CD4-positive, alpha-beta T cell (primary cell): ENCODE measurements at regions not wholly inside any gene's neighbourhood (a gene's known extent, or its start where the extent isn't known, plus 50 kb on each side); places are given as distances from the start of the nearest gene placed in this dataset.

Experiments
- ATAC-seq: fragments of 200-7000 bp; cut with Tn5 transposase; one replicate; pipeline ENCODE4 v1.10.0; 2022; ENCODE audit warnings: mild to moderate bottlenecking; ENCODE audit not compliant: poor library complexity
- CTCF ChIA-PET: fragments of 350-600 bp; sonication (Branson Sonifier 250); formaldehyde crosslinking; loops from one replicate; lab custom pipeline; 2021; ENCODE audit warnings: antibody characterized with exemption, inconsistent platforms; lab: Charles Lee
- POLR2A ChIA-PET: fragments of 350-600 bp; sonication (Branson Sonifier 250); formaldehyde crosslinking; loops from one replicate; lab custom pipeline; 2021; ENCODE audit warnings: antibody characterized with exemption, inconsistent platforms; lab: Charles Lee
- DNase-seq, 14 experiments: peaks; one replicate each; pipeline ENCODE4 v3.0.0-alpha.2; 2013 to 2020; ENCODE audit warnings: mixed read lengths in 2 of 14
- H3K27ac ChIP-seq, 2 donors: one replicate each; pipeline versions ENCODE4 v1.5.1 to v1.7.0; 2013; ENCODE audit warnings: low read length in 2 of 2, low read depth in 1 of 2, mild to moderate bottlenecking in 1 of 2
- H3K27me3 ChIP-seq, 2 experiments: 1 replicate in 1 of 2; 2 replicates in 1 of 2; pipeline versions ENCODE4 v1.6.1 to v1.7.0; 2013; ENCODE audit warnings: low read length in 2 of 2, control low read depth in 1 of 2, mild to moderate bottlenecking in 1 of 2, moderate library complexity in 1 of 2; ENCODE audit not compliant: insufficient read depth in 2 of 2, control insufficient read depth in 1 of 2
- H3K36me3 ChIP-seq: one replicate; pipeline ENCODE4 v1.6.1; 2013; ENCODE audit warnings: low read length, control low read depth; ENCODE audit not compliant: insufficient read depth
- H3K4me1 ChIP-seq: one replicate; pipeline ENCODE4 v1.6.1; 2013; ENCODE audit warnings: low read length, control low read depth; ENCODE audit not compliant: insufficient read depth
- H3K4me3 ChIP-seq: one replicate; pipeline ENCODE4 v1.5.1; 2013; ENCODE audit warnings: mild to moderate bottlenecking, low read length, moderate library complexity
- H3K9me3 ChIP-seq, 2 experiments: 1 replicate in 1 of 2; 2 replicates in 1 of 2; pipeline versions ENCODE4 v1.6.1 to v1.7.0; 2013; ENCODE audit warnings: low read length in 2 of 2, mild to moderate bottlenecking in 2 of 2, control low read depth in 1 of 2, moderate library complexity in 1 of 2; ENCODE audit not compliant: control insufficient read depth in 1 of 2, insufficient read depth in 1 of 2
- H3K27ac Mint-ChIP-seq: one replicate; pipeline ENCODE4 v1.8.0; 2020; ENCODE audit warnings: mixed read lengths
- H3K27me3 Mint-ChIP-seq: one replicate; pipeline ENCODE4 v1.8.0; 2021; ENCODE audit warnings: mixed read lengths
- H3K36me3 Mint-ChIP-seq: one replicate; pipeline ENCODE4 v1.8.0; 2021; ENCODE audit warnings: low read depth, mixed read lengths
- H3K4me1 Mint-ChIP-seq: one replicate; pipeline ENCODE4 v1.8.0; 2021; ENCODE audit warnings: low read depth, mixed read lengths
- H3K4me3 Mint-ChIP-seq: one replicate; pipeline ENCODE4 v1.8.0; 2020; ENCODE audit warnings: mild to moderate bottlenecking, mixed read lengths
- H3K9me3 Mint-ChIP-seq: one replicate; pipeline ENCODE4 v1.8.0; 2020; ENCODE audit warnings: mixed read lengths
- intact Hi-C, 2 experiments: fragments of 100-400 bp; cut with DNase I in 1 of 2; cut with micrococcal nuclease in 1 of 2; formaldehyde crosslinking; loops; one replicate each; pipeline versions ENCODE4 v1.15.1 to v1.9.0; 2023 to 2025; cut with DNase I, micrococcal nuclease
- TF ChIP-seq, protein P1 (sequence below): fragments of 200-600 bp; IDR thresholded peaks from one replicate; pipeline ENCODE4 v1.8.0; 2022; ENCODE audit warnings: antibody characterized with exemption, mild to moderate bottlenecking

DNA sequence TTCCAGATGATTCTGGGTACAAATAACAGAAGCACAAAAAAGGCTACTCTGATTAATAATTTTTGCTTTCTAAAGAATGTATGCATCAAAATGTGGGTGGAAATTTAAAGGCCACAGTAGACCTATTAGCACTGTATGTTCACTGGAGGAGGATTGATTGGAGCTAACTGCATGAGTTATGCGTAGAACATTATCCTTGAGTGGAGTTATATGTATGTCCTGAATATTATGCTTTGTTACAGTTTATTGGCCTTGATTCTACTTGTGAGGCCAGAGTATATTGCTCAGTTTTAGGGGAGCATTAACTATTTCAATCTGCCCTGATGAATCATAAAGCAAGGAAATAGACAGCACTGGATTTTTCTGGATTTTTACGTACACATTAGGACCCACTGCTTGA lies 87.9 kb downstream of the CDCA7 start:
- Histone ChIP-seq H3K4me1 (no peaks in the 10 kb centered on the region), H3K27me3 (peaks cover 0 to 6% of the 10 kb centered on the region in 2 experiments), H3K27ac (no peak overlapping the region), H3K36me3 (no peaks in the 10 kb centered on the region), H3K9me3 (no peaks in the 10 kb centered on the region), H3K4me3 (no peak overlapping the region)
- ChIA-PET CTCF (no interaction called here), POLR2A (interaction anchor here (0.7 kb wide), 1 partner anchor 115 kb away, joined by 3 read pairs; no protein-coding TSS in a partner anchor)
- Mint-ChIP-seq H3K36me3 (no peaks in the 10 kb centered on the region), H3K27me3 (no peaks in the 10 kb centered on the region), H3K4me3 (no peak overlapping the region), H3K9me3 (no peaks in the 10 kb centered on the region), H3K4me1 (no peaks in the 10 kb centered on the region), H3K27ac (no peak overlapping the region)
- DNase-seq = no peak
- intact Hi-C loops = no loop called here
- ATAC-seq = no peak
- TF ChIP-seq, protein P1, sequence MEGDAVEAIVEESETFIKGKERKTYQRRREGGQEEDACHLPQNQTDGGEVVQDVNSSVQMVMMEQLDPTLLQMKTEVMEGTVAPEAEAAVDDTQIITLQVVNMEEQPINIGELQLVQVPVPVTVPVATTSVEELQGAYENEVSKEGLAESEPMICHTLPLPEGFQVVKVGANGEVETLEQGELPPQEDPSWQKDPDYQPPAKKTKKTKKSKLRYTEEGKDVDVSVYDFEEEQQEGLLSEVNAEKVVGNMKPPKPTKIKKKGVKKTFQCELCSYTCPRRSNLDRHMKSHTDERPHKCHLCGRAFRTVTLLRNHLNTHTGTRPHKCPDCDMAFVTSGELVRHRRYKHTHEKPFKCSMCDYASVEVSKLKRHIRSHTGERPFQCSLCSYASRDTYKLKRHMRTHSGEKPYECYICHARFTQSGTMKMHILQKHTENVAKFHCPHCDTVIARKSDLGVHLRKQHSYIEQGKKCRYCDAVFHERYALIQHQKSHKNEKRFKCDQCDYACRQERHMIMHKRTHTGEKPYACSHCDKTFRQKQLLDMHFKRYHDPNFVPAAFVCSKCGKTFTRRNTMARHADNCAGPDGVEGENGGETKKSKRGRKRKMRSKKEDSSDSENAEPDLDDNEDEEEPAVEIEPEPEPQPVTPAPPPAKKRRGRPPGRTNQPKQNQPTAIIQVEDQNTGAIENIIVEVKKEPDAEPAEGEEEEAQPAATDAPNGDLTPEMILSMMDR = no peak

DNA sequence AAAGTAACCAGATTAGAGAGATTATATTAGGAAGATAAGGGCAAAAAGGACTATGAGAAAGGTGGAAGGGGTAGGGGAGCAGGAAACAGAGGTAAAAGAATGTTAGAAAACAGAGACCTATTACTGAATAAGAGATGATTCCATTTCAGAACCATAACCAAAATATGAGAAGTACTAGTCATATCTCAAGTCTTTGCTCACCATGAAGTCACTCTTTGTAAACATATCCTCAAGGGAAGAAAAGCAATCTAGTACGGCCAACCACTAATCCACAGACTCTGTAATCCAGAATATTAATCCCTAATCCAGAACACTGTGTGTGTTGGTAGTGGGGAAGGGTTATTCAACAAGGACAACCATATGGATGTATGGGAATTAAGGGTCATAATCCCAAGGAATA lies 92.0 kb downstream of the CDCA7 start:
- Mint-ChIP-seq H3K9me3 (no peaks in the 10 kb centered on the region), H3K4me1 (peaks cover 22% of the 10 kb centered on the region), H3K27me3 (peaks cover 4% of the 10 kb centered on the region), H3K27ac (no peak overlapping the region), H3K36me3 (no peaks in the 10 kb centered on the region), H3K4me3 (no peak overlapping the region)
- intact Hi-C loops = no loop called here
- Histone ChIP-seq H3K36me3 (no peaks in the 10 kb centered on the region), H3K27me3 (peaks cover 0 to 4% of the 10 kb centered on the region in 2 experiments), H3K4me3 (no peak overlapping the region), H3K4me1 (peaks cover 9% of the 10 kb centered on the region), H3K9me3 (no peaks in the 10 kb centered on the region), H3K27ac (no peak overlapping the region)
- TF ChIP-seq, protein P1 = no peak
- DNase-seq (no peak), ATAC-seq (no peak)
- ChIA-PET POLR2A (no interaction called here), CTCF (no interaction called here)

DNA sequence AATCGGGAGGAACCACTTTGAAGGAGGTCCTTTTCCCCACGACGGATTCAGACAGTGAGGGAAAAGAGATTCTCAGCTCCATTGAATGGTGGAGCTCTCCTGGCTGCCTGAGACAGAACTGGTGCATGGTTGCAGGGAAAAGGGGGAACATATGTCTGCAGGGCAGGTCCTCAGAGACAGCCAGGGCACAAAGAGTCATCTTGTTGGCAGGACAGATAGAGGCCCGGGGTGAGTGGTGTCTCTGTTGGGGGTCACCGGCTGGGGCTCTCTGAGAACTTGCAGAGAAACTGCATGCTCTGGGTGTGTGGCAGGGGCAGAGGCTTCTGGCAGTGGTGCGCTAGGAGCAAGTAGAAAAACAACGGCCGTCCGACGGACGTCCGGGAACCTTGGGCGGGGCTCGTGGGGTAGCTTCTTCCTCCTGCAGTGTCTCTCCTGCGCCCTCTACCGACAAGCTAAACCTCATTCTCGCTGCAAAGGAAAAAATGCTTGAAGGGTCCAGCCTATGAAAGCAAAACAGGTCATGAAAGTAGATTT lies 94.3 kb downstream of the CDCA7 start:
- ChIA-PET POLR2A (no interaction called here), CTCF (no interaction called here)
- Mint-ChIP-seq H3K27ac (no peak overlapping the region), H3K36me3 (no peaks in the 10 kb centered on the region), H3K27me3 (peaks cover 4% of the 10 kb centered on the region), H3K9me3 (no peaks in the 10 kb centered on the region), H3K4me1 (peaks cover 23% of the 10 kb centered on the region), H3K4me3 (peak overlapping the region; percentile 45)
- TF ChIP-seq, protein P1 = no peak
- no peak overlapping the region for H3K4me3 ChIP-seq
- DNase-seq (peak; percentile 12 to 74 (median 38)), ATAC-seq (no peak)
- peaks cover 0 to 4% of the 10 kb centered on the region in 2 experiments for H3K27me3 ChIP-seq
- H3K36me3 ChIP-seq = no peaks in the 10 kb centered on the region
- intact Hi-C loops = no loop called here
- no peak overlapping the region for H3K27ac ChIP-seq
- H3K4me1 ChIP-seq = peaks cover 9% of the 10 kb centered on the region
- no peaks in the 10 kb centered on the region for H3K9me3 ChIP-seq
